Heart left ventricle (tissue), 16 donors: ENCODE measurements at regions not wholly inside any gene's neighbourhood (a gene's known extent, or its start where the extent isn't known, plus 50 kb on each side); places are given as distances from the start of the nearest gene placed in this dataset.

ENCODE experiments used
- ATAC-seq, 4 donors: fragments of 200-7000 bp; cut with Tn5 transposase; one replicate each; pipeline ENCODE4 v1.9.1; 2020 to 2022; ENCODE audit warnings: moderate library complexity in 4 of 4, mild to moderate bottlenecking in 3 of 4, moderate number of reproducible peaks in 1 of 4
- DNase-seq, 5 donors: peaks; one replicate each; pipeline ENCODE4 v3.0.0-alpha.2; 2020
- H3K27ac ChIP-seq, 12 donors: fragments of 200-600 bp; sonication (generic) in 4 of 12; one replicate each; pipeline versions ENCODE4 v1.5.0 to v1.8.0; 2016 to 2022; ENCODE audit warnings: mild to moderate bottlenecking in 2 of 12
- H3K27me3 ChIP-seq, 9 donors: fragments of 200-600 bp; sonication (generic) in 2 of 9; one replicate each; pipeline versions ENCODE4 v1.5.1 to v1.8.0; 2016 to 2022; ENCODE audit warnings: mild to moderate bottlenecking in 3 of 9
- H3K36me3 ChIP-seq, 9 donors: fragments of 200-600 bp; sonication (generic) in 2 of 9; one replicate each; pipeline versions ENCODE4 v1.5.0 to v1.8.0; 2018 to 2022; ENCODE audit warnings: mild to moderate bottlenecking in 2 of 9
- H3K4me1 ChIP-seq, 12 donors: fragments of 200-600 bp; sonication (generic) in 4 of 12; one replicate each; pipeline versions ENCODE4 v1.5.0 to v1.8.0; 2016 to 2022; ENCODE audit warnings: mild to moderate bottlenecking in 3 of 12
- H3K4me3 ChIP-seq, 12 donors: fragments of 200-600 bp; sonication (generic) in 4 of 12; one replicate each; pipeline versions ENCODE4 v1.5.0 to v1.8.0; 2017 to 2022; ENCODE audit warnings: mild to moderate bottlenecking in 9 of 12, moderate library complexity in 4 of 12
- H3K9me3 ChIP-seq, 12 donors: fragments of 200-600 bp; sonication (generic) in 4 of 12; one replicate each; pipeline versions ENCODE4 v1.5.0 to v1.8.0; 2016 to 2022; ENCODE audit warnings: mild to moderate bottlenecking in 1 of 12
- CTCF ChIP-seq, 12 donors: fragments of 200-600 bp; sonication (generic) in 4 of 12; IDR thresholded peaks; one replicate each; pipeline versions ENCODE4 v1.5.0 to v1.8.0; 2018 to 2022; ENCODE audit warnings: antibody characterized with exemption in 12 of 12, mild to moderate bottlenecking in 5 of 12
- POLR2A ChIP-seq, 2 donors: fragments of 450-650 bp; IDR thresholded peaks; one replicate each; pipeline ENCODE4 v1.6.1; 2017; ENCODE audit warnings: antibody characterized with exemption in 2 of 2, mild to moderate bottlenecking in 2 of 2, moderate library complexity in 2 of 2
- WGBS, 4 donors: extraction: QIAGEN DNeasy Blood & Tissue Kit in 2 of 4; methylation state at CpG; one replicate each; pipeline versions ENCODE4 v1.1.5 to v1.1.7; 2013 to 2018; 5-methylcytosine and 5-hydroxymethylcytosine counted together
- intact Hi-C, 10 donors: fragments of 100-400 bp; cut with DNase I; formaldehyde crosslinking; loops; one replicate each; pipeline versions ENCODE4 v1.11.1 to v1.14.2; 2022
- donor health status: ischemic (EF 13 %, LVEDD 7.1; RV severe dilation, severe dysfunction).
- donor health status: healthy with polysubstance abuse.
- donor health status: DM: no; HTN: yes; CAD: no.
- donor health status: DM: no; HTN: no; CAD: no.
- donor health status: ischemic (EF 25% LVEDD 6.9; RV normal size, moderate dysfunction).
- donor health status: ischemic (EF 25% LVEDD 5.7; RV mildly dilated, moderate dysfunction).
- donor health status: healthy.
- donor health status: DM: yes; HTN: yes; CAD: no.
- donor health status: ischemic (EF 35%, LVEDD 5.7; RV mildly dilated, moderate dysfunction).
- donor health status: nonischemic (EF 11% LVEDD 7.7; RV severe dilation, severe dysfunction).
- donor health status: DM: yes; HTN: yes; CAD: no.
- donor health status: PGD.
- donor health status: ischemic (EF 29% LVEDD 5.4; RV normal size, mild dysfunction).
- donor health status: nonischemic (EF 23%, LVEDD 6.1; RV moderate dilation, normal function).

GRCh38 chr5:157917899-157918809 lies 59.2 kb upstream of the CLINT1 start:
- DNase-seq (peak; percentile 51 to 73 (median 58)), ATAC-seq (peak in 2 of 4 donors; percentile 36 to 55)
- Histone ChIP-seq H3K27me3 (no peaks in the 10 kb centered on the region), H3K36me3 (no peaks in the 10 kb centered on the region), H3K27ac (peak overlapping the region in 1 of 12 donors; percentile 24), H3K9me3 (no peaks in the 10 kb centered on the region), H3K4me1 (peaks cover 0 to 47% (median 29%) of the 10 kb centered on the region in 12 donors), H3K4me3 (no peak overlapping the region)
- intact Hi-C loops, result loop anchor here in 9 of 10 donors (2.0 to 10.0 kb wide), 7 partner anchors 59 to 101 kb away; partner anchors contain the start of gene CLINT1 (in 7 of the 9)
- WGBS, 4 donors, result 78 to 81% (median 80%) methylated on average over 8 of the region's 8 CpGs
- TF ChIP-seq POLR2A (IDR thresholded peaks at IDR 0.05), result no peak
- peak; percentile 9 to 61 (median 44) for TF ChIP-seq CTCF (IDR thresholded peaks at IDR 0.05)

GRCh38 chr5:157917491-157917890 lies 58.5 kb upstream of the CLINT1 start:
- TF ChIP-seq CTCF (IDR thresholded peaks at IDR 0.05) (no peak), POLR2A (IDR thresholded peaks at IDR 0.05) (no peak)
- Histone ChIP-seq H3K4me1 (peaks cover 0 to 47% (median 29%) of the 10 kb centered on the region in 12 donors), H3K27ac (no peak overlapping the region), H3K27me3 (no peaks in the 10 kb centered on the region), H3K4me3 (no peak overlapping the region), H3K36me3 (no peaks in the 10 kb centered on the region), H3K9me3 (no peaks in the 10 kb centered on the region)
- intact Hi-C loops, result loop anchor here in 9 of 10 donors (2.0 to 10.0 kb wide), 7 partner anchors 59 to 100 kb away; partner anchors contain the start of gene CLINT1 (in 7 of the 9)
- ATAC-seq (no peak), DNase-seq (no peak)

GRCh38 chr5:157915638-157916037 lies 56.7 kb upstream of the CLINT1 start:
- TF ChIP-seq POLR2A (IDR thresholded peaks at IDR 0.05) (no peak), CTCF (IDR thresholded peaks at IDR 0.05) (peak in 1 of 12 donors; percentile 7)
- no peaks in the 10 kb centered on the region for H3K9me3 ChIP-seq
- H3K27ac ChIP-seq, result peak overlapping the region in 8 of 12 donors; percentile 20 to 78 (median 44)
- peak; percentile 98 to 99 (median 98) for ATAC-seq
- peak; percentile 90 to 98 (median 96) for DNase-seq
- intact Hi-C loops, result loop anchor here in 9 of 10 donors (2.0 to 10.0 kb wide), 9 partner anchors 33 to 98 kb away; partner anchors contain the start of gene CLINT1 (in 8 of the 9)
- H3K4me3 ChIP-seq, result no peak overlapping the region
- peaks cover 0 to 47% (median 29%) of the 10 kb centered on the region in 12 donors for H3K4me1 ChIP-seq
- 0 to 13% (median 6%) methylated on average over 4 of the region's 4 CpGs for WGBS, 4 donors
- H3K36me3 ChIP-seq, result no peaks in the 10 kb centered on the region
- no peaks in the 10 kb centered on the region for H3K27me3 ChIP-seq

- intact Hi-C loops, result loop anchor here in 6 of 10 donors (2.0 to 10.0 kb wide), 5 partner anchors 35 to 93 kb away; partner anchors contain the start of gene CLINT1 (in 3 of the 6)
- WGBS, 4 donors, result 84 to 96% (median 91%) methylated on average over 7 of the region's 7 CpGs
- H3K4me3 ChIP-seq, result no peak overlapping the region
- ATAC-seq (no peak), DNase-seq (no peak)
- H3K4me1 ChIP-seq, result peaks cover 0 to 46% (median 26%) of the 10 kb centered on the region in 12 donors
- no peak for TF ChIP-seq POLR2A (IDR thresholded peaks at IDR 0.05)
- TF ChIP-seq CTCF (IDR thresholded peaks at IDR 0.05), result no peak
- H3K9me3 ChIP-seq, result no peaks in the 10 kb centered on the region
- no peaks in the 10 kb centered on the region for H3K36me3 ChIP-seq
- no peaks in the 10 kb centered on the region for H3K27me3 ChIP-seq
- H3K27ac ChIP-seq, result no peak overlapping the region
Observed at GRCh38 chr5:157914151-157914788, 55.3 kb upstream of the CLINT1 start.
